OCI-LY7 (cell line): ENCODE measurements at regions not wholly inside any gene's neighbourhood (a gene's known extent, or its start where the extent isn't known, plus 50 kb on each side); places are given as distances from the start of the nearest gene placed in this dataset.

Experiments
- CTCF ChIP-seq: fragments of 200-600 bp; sonication (generic); conservative IDR thresholded peaks from 2 replicates; pipeline ENCODE4 v1.5.1; 2014; ENCODE audit warnings: mild to moderate bottlenecking, antibody characterized with exemption, low read length, moderate library complexity, mixed read lengths
- EZH2phosphoT487 ChIP-seq: fragments of 200-600 bp; sonication (generic); IDR thresholded peaks from 2 replicates; pipeline ENCODE4 v1.6.1; 2018; ENCODE audit warnings: low read depth, borderline replicate concordance, mild to moderate bottlenecking, mixed run types, antibody characterized with exemption, low read length, moderate library complexity, mixed read lengths

GRCh38 chr9:102205251-102205650 lies 466.8 kb upstream of the GRIN3A start:
- no peak for TF ChIP-seq CTCF
- no peak for TF ChIP-seq EZH2phosphoT487
